Astrocyte (in vitro differentiated cells and primary cell): ENCODE measurements at regions not wholly inside any gene's neighbourhood (a gene's known extent, or its start where the extent isn't known, plus 50 kb on each side); places are given as distances from the start of the nearest gene placed in this dataset.
"Not testable (repeated sequence)": the region's sequence is repeated elsewhere in the genome, so short reads cannot be mapped to it uniquely, and the experiment has no call there.

Experiments used
- DNase-seq: peaks from one replicate; pipeline ENCODE4 v3.0.0-alpha.2; 2010; ENCODE audit warnings: low read depth
- FAIRE-seq: peaks from 2 replicates; lab custom pipeline; 2011; peaks lifted over from hg19 to GRCh38; lab: Jason Lieb, UNC
- H2AFZ ChIP-seq: 2 replicates; pipeline ENCODE4 v1.6.0; 2012; ENCODE audit warnings: low read depth, low read length, inconsistent platforms
- H3K27ac ChIP-seq: 2 replicates; pipeline ENCODE4 v1.5.1; 2011; ENCODE audit warnings: low read depth, low read length, inconsistent platforms
- H3K27me3 ChIP-seq: 2 replicates; pipeline ENCODE4 v1.6.0; 2011; ENCODE audit warnings: low read length, inconsistent platforms; ENCODE audit not compliant: insufficient read depth
- H3K36me3 ChIP-seq: 2 replicates; pipeline ENCODE4 v1.5.1; 2011; ENCODE audit warnings: low read length, inconsistent platforms; ENCODE audit not compliant: insufficient read depth
- H3K4me1 ChIP-seq: 2 replicates; pipeline ENCODE4 v1.5.1; 2011; ENCODE audit warnings: low read length, inconsistent platforms; ENCODE audit not compliant: insufficient read depth
- H3K4me2 ChIP-seq: 2 replicates; pipeline ENCODE4 v1.6.0; 2012; ENCODE audit warnings: low read length, inconsistent platforms
- H3K4me3 ChIP-seq: 2 replicates; pipeline ENCODE4 v1.5.1; 2011; ENCODE audit warnings: low read depth, mild to moderate bottlenecking, low read length, inconsistent platforms; ENCODE audit not compliant: insufficient read depth
- H3K79me2 ChIP-seq: 2 replicates; pipeline ENCODE4 v1.6.0; 2012; ENCODE audit warnings: mild to moderate bottlenecking, low read length, inconsistent platforms; ENCODE audit not compliant: insufficient read depth
- H3K9ac ChIP-seq: 2 replicates; pipeline ENCODE4 v1.6.0; 2012; ENCODE audit warnings: mild to moderate bottlenecking, low read length, inconsistent platforms
- H3K9me3 ChIP-seq: 2 replicates; pipeline ENCODE4 v1.5.1; 2012; ENCODE audit warnings: low read depth, mild to moderate bottlenecking, low read length, inconsistent platforms; ENCODE audit not compliant: insufficient read depth
- H4K20me1 ChIP-seq: 2 replicates; pipeline ENCODE4 v1.6.0; 2012; ENCODE audit warnings: low read length, inconsistent platforms; ENCODE audit not compliant: insufficient read depth
- H3K27ac Mint-ChIP-seq: one replicate; pipeline ENCODE4 v1.8.0; 2021; ENCODE audit warnings: mild to moderate bottlenecking, mixed read lengths; ENCODE audit not compliant: unreplicated experiment
- H3K27me3 Mint-ChIP-seq: one replicate; pipeline ENCODE4 v1.8.0; 2021; ENCODE audit warnings: low read depth, mixed read lengths; ENCODE audit not compliant: unreplicated experiment
- H3K36me3 Mint-ChIP-seq: one replicate; pipeline ENCODE4 v1.8.0; 2021; ENCODE audit warnings: low read depth, mixed read lengths; ENCODE audit not compliant: unreplicated experiment
- H3K4me1 Mint-ChIP-seq: one replicate; pipeline ENCODE4 v1.8.0; 2021; ENCODE audit warnings: low read depth, mixed read lengths; ENCODE audit not compliant: unreplicated experiment
- H3K4me3 Mint-ChIP-seq: one replicate; pipeline ENCODE4 v1.8.0; 2021; ENCODE audit warnings: mild to moderate bottlenecking, moderate library complexity, mixed read lengths; ENCODE audit not compliant: unreplicated experiment
- H3K9me3 Mint-ChIP-seq: one replicate; pipeline ENCODE4 v1.8.0; 2021; ENCODE audit warnings: mild to moderate bottlenecking, mixed read lengths; ENCODE audit not compliant: unreplicated experiment

DNA sequence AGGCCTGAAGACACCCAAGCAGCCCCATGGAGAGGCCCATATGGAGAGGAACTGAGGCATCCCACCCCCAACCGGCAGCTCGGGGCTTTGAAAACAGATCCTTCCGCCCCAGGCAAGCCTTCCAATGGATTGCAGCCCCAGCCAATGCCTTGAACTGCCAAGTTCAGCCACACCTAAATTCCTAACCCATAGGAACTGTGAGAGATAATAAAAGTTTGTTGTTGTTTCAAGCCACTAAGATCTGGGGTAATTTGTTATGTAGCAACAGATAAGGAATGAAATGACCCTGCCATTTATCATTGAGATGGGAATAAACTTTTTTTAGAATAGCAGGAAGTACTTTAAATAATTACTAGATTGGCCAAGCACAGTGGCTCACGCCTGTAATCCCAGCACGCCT is 80.3 kb upstream of the SPDYE9 start:
- H3K36me3 Mint-ChIP-seq, H3K27me3 Mint-ChIP-seq, H3K9me3 ChIP-seq, H3K27ac Mint-ChIP-seq, H3K4me2 ChIP-seq, H3K4me3 ChIP-seq, FAIRE-seq, H3K27ac ChIP-seq, H3K4me1 ChIP-seq, DNase-seq, H3K9me3 Mint-ChIP-seq, H3K79me2 ChIP-seq, H4K20me1 ChIP-seq, H3K4me1 Mint-ChIP-seq, H3K4me3 Mint-ChIP-seq, H2AFZ ChIP-seq, H3K36me3 ChIP-seq, H3K9ac ChIP-seq, H3K27me3 ChIP-seq: not testable (repeated sequence)

DNA sequence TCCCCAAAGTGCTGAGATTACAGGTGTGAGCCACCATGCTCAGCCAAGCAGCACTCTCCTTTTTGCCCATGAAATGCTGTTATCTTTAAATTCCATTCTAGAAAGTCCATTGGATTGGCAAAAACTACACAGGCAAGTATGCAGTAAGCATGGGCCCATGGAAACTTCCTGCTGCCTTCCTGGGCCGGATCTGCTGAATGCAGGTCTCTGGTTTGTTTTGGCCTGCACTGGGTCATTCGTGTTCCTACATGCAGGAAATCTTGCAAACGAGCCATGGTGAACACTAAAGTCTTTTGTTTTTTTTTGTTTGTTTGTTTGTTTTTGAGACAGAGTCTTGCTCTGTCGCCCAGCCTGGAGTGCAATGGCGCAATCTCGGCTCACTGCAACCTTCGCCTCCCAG is 76.8 kb upstream of the SPDYE9 start:
- H3K4me2 ChIP-seq, H3K9ac ChIP-seq, H3K9me3 ChIP-seq, H3K27me3 Mint-ChIP-seq, H4K20me1 ChIP-seq, FAIRE-seq, H3K27me3 ChIP-seq, H2AFZ ChIP-seq, H3K27ac ChIP-seq, H3K36me3 ChIP-seq, H3K4me1 ChIP-seq, H3K9me3 Mint-ChIP-seq, DNase-seq, H3K36me3 Mint-ChIP-seq, H3K4me3 ChIP-seq, H3K4me1 Mint-ChIP-seq, H3K27ac Mint-ChIP-seq, H3K4me3 Mint-ChIP-seq, H3K79me2 ChIP-seq: not testable (repeated sequence)

DNA sequence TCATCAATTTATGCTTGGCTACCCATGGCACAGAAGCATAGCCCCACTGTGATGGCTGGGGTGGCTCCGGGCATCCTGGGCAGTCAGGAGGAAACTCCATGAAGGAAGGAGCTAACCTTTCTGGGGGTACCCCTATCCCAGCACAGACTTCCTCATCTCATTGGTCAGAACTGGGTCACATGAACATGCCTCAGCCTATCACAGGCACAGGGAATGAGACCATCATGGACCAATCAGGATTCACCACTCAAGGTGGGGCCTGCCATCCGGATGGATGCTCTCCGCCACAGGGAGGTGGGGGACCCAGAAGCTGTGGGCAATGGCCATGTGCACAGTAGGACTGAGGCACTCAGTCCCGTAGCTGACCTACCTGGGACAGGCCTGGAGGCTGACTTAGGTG is 75.9 kb upstream of the SPDYE9 start:
- H3K9ac ChIP-seq, H3K79me2 ChIP-seq, H2AFZ ChIP-seq, H3K9me3 ChIP-seq, H3K27ac Mint-ChIP-seq, H3K4me3 ChIP-seq, H3K27ac ChIP-seq, H3K27me3 ChIP-seq, H4K20me1 ChIP-seq, H3K4me1 ChIP-seq, H3K4me1 Mint-ChIP-seq, FAIRE-seq, H3K4me2 ChIP-seq, H3K9me3 Mint-ChIP-seq, DNase-seq, H3K36me3 ChIP-seq, H3K4me3 Mint-ChIP-seq, H3K27me3 Mint-ChIP-seq, H3K36me3 Mint-ChIP-seq: not testable (repeated sequence)

DNA sequence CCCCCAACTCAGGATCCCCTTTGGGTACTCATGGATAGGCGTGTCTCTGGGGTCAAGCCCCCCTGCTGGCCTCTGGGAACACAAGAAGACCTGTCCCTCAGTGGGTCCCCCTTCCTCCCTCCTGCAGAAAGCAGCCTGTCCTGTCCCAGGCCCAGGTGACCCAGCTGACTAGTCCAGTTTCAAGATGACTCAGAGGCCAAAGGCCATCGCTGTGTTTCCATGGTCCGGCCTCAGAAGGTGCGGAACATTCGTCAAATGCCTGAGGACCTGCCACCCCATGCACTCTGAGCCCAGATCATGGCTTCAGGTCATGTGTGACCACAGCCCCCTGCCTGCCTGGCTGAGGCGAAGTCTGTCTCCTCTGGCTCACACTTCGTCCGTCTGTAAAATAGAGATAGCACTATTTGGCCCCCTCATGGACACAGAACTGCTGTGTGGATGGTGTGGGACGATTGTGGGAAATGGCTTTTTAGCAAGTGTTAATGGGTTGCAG is 71.4 kb upstream of the SPDYE9 start:
- H3K4me1 Mint-ChIP-seq, H3K27ac ChIP-seq, H3K4me3 Mint-ChIP-seq, H3K36me3 ChIP-seq, H4K20me1 ChIP-seq, H3K4me3 ChIP-seq, H3K27me3 ChIP-seq, H3K79me2 ChIP-seq, FAIRE-seq, H3K9me3 Mint-ChIP-seq, H3K27me3 Mint-ChIP-seq, H3K4me2 ChIP-seq, H3K36me3 Mint-ChIP-seq, H3K27ac Mint-ChIP-seq, H2AFZ ChIP-seq, H3K9me3 ChIP-seq, H3K4me1 ChIP-seq, DNase-seq, H3K9ac ChIP-seq: not testable (repeated sequence)

DNA sequence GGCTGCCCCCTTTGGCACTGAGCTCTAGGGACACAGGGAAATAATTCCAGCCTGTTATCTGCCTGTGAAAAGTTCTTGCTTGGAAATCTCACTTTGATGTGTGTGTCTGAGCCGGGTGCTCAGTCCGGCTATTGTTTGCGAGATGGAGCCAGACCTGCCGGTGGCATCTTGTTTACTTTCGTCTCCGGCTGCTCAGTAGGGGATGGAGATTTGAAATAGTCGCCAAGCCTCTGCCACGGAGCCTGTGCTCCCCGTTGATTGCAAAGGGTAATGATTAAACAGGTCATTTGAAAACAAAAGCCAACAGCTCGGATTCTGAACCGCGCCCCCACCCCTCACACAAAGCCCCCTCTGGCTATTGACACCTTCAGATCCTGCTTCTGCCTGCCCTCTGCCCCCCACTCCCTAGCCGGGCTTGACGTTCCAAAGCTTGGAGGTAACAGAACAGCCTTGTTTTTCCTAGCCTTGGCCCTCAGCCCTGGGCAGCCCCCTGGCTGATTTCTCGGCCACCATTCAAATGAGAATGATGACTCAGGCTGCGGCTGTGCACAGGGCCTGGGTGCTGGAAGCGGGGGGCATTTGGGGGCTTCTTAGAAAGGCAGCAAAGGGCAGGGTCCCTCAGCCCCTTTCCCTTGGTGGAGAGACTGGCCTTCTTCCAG is 70.8 kb upstream of the SPDYE9 start:
- Histone ChIP-seq H3K4me2 (peak overlapping the region; percentile 69), H3K4me3 (peak overlapping the region; percentile 23)
- H3K27me3 Mint-ChIP-seq, H3K27ac Mint-ChIP-seq, H3K9me3 Mint-ChIP-seq, H3K36me3 ChIP-seq, H3K27me3 ChIP-seq, FAIRE-seq, H4K20me1 ChIP-seq, H3K27ac ChIP-seq, H3K4me1 Mint-ChIP-seq, H3K9me3 ChIP-seq, H3K79me2 ChIP-seq, H3K9ac ChIP-seq, DNase-seq, H3K36me3 Mint-ChIP-seq, H2AFZ ChIP-seq, H3K4me1 ChIP-seq: not testable (repeated sequence)
- peak overlapping the region; percentile 14 for H3K4me3 Mint-ChIP-seq

DNA sequence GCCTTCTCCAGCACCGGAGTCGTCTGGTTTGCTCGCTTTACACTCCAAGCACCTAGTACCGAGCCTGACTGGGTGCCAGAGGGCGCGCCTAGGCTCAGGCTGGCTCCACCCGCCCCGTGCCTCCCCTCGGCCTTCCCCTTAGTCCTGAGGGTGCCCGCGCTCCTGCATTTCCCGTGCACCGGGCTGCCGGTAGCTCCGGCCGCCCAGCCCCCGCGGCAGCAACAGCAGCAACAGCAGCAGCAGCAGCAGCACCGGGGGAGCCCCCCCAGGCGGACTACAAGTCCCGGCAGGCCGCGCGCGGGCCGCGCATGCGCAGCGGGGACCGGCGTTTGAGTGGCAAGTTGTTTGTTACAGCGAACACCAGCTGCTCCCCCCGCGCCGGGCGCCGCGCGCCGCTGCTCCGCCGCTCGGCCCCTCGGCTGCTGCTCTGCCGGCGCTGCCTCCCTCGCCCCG is 68.8 kb upstream of the SPDYE9 start:
- H3K9ac ChIP-seq, H3K79me2 ChIP-seq, H3K27me3 ChIP-seq, H3K27ac ChIP-seq, H3K9me3 ChIP-seq, H3K27me3 Mint-ChIP-seq, FAIRE-seq, H3K9me3 Mint-ChIP-seq, H3K36me3 Mint-ChIP-seq, H4K20me1 ChIP-seq, H3K4me1 ChIP-seq, H3K4me1 Mint-ChIP-seq, H3K27ac Mint-ChIP-seq, H3K4me3 ChIP-seq, H3K36me3 ChIP-seq, H2AFZ ChIP-seq: not testable (repeated sequence)
- H3K4me3 Mint-ChIP-seq = peak overlapping the region; percentile 45
- H3K4me2 ChIP-seq = peak overlapping the region; percentile 33
- DNase-seq = peak; percentile 44
